Endodermal cell (in vitro differentiated cells): ENCODE measurements at regions not wholly inside any gene's neighbourhood (a gene's known extent, or its start where the extent isn't known, plus 50 kb on each side); places are given as distances from the start of the nearest gene placed in this dataset.

Experiments used
- DNase-seq: peaks from one replicate; pipeline ENCODE4 v3.0.0-alpha.2; 2017
- H3K27ac ChIP-seq: 2 replicates; pipeline ENCODE4 v1.5.1; 2013; ENCODE audit warnings: mild to moderate bottlenecking, low read depth, low read length, moderate library complexity
- H3K27me3 ChIP-seq: 2 replicates; pipeline ENCODE4 v1.6.1; 2013; ENCODE audit warnings: mild to moderate bottlenecking, low read length, moderate library complexity; ENCODE audit not compliant: insufficient read depth, control insufficient read depth, poor library complexity, severe bottlenecking
- H3K36me3 ChIP-seq: 2 replicates; pipeline ENCODE4 v1.7.0; 2013; ENCODE audit warnings: mild to moderate bottlenecking, low read length, moderate library complexity; ENCODE audit not compliant: control insufficient read depth, insufficient read depth
- H3K4me1 ChIP-seq: one replicate; pipeline ENCODE4 v1.7.0; 2013; ENCODE audit warnings: low read length; ENCODE audit not compliant: control insufficient read depth, insufficient read depth
- H3K4me3 ChIP-seq: 2 replicates; pipeline ENCODE4 v1.5.1; 2013; ENCODE audit warnings: mild to moderate bottlenecking, low read length, moderate library complexity
- H3K9ac ChIP-seq: 2 replicates; pipeline ENCODE4 v1.6.1; 2013; ENCODE audit warnings: mild to moderate bottlenecking, low read length, moderate library complexity; ENCODE audit not compliant: poor library complexity, severe bottlenecking; ENCODE audit errors: extremely low read depth
- H3K9me3 ChIP-seq: 2 replicates; pipeline ENCODE4 v1.6.1; 2013; ENCODE audit warnings: mild to moderate bottlenecking, low read length, moderate library complexity; ENCODE audit not compliant: control insufficient read depth
- H3K27ac Mint-ChIP-seq: 2 replicates; pipeline ENCODE4 v1.8.0; 2020; ENCODE audit warnings: mixed read lengths
- H3K27me3 Mint-ChIP-seq: 2 replicates; pipeline ENCODE4 v1.8.0; 2021; ENCODE audit warnings: mild to moderate bottlenecking, mixed read lengths; ENCODE audit not compliant: insufficient read depth
- H3K36me3 Mint-ChIP-seq: 2 replicates; pipeline ENCODE4 v1.8.0; 2020; ENCODE audit warnings: low read depth, mixed read lengths
- H3K4me1 Mint-ChIP-seq: 2 replicates; pipeline ENCODE4 v1.8.0; 2020; ENCODE audit warnings: mixed read lengths
- H3K4me3 Mint-ChIP-seq: 2 replicates; pipeline ENCODE4 v1.8.0; 2020; ENCODE audit warnings: mild to moderate bottlenecking, moderate library complexity, mixed read lengths
- H3K9me3 Mint-ChIP-seq: 2 replicates; pipeline ENCODE4 v1.8.0; 2020; ENCODE audit warnings: mild to moderate bottlenecking, mixed read lengths
- CTCF ChIP-seq: fragments of 200-600 bp; sonication (generic); conservative IDR thresholded peaks from 2 replicates; pipeline ENCODE4 v1.5.0; 2021; ENCODE audit warnings: antibody characterized with exemption, mild to moderate bottlenecking
- WGBS, 2 experiments: methylation state at CpG; one replicate each; pipeline versions ENCODE4 v1.1.5 to v1.1.7; 2013; ENCODE audit warnings: missing lambda C conversion rate in 2 of 2, mixed read lengths in 1 of 2; ENCODE audit not compliant: insufficient coverage in 1 of 2, insufficient read length in 1 of 2; 5-methylcytosine and 5-hydroxymethylcytosine counted together

DNA sequence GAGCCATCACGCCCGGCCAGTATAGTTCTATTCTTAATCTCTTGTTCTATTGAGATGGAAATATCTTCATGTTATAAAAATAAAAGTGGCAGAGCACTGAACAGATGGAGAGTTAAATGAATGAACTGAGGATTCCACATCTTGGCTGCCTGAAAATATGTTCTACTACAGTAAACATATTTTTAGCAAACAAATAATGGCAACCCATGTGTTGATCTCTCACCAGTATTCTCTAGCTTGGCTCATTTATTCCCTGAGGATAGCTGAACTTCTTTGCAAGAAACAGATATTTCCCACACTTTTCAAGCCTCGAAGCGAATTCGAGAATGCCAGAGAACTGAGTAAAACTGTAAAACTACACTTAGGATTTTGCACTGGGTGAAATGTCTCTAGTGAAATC is 58.9 kb downstream of the DIRAS3 start:
- H3K27ac ChIP-seq: no peak overlapping the region
- H3K4me1 Mint-ChIP-seq: no peaks in the 10 kb centered on the region
- 96% methylated on average over 3 to 5 of the region's 5 CpGs for WGBS, 2 experiments
- no peaks in the 10 kb centered on the region for H3K36me3 ChIP-seq
- H3K9me3 Mint-ChIP-seq: peaks cover 6% of the 10 kb centered on the region
- no peaks in the 10 kb centered on the region for H3K4me1 ChIP-seq
- no peaks in the 10 kb centered on the region for H3K36me3 Mint-ChIP-seq
- no peak overlapping the region for H3K4me3 ChIP-seq
- no peak overlapping the region for H3K9ac ChIP-seq
- H3K4me3 Mint-ChIP-seq: no peak overlapping the region
- H3K9me3 ChIP-seq: peaks cover 10% of the 10 kb centered on the region
- H3K27me3 Mint-ChIP-seq: no peaks in the 10 kb centered on the region
- no peak for DNase-seq
- H3K27me3 ChIP-seq: no peaks in the 10 kb centered on the region
- no peak for TF ChIP-seq CTCF
- H3K27ac Mint-ChIP-seq: no peak overlapping the region

DNA sequence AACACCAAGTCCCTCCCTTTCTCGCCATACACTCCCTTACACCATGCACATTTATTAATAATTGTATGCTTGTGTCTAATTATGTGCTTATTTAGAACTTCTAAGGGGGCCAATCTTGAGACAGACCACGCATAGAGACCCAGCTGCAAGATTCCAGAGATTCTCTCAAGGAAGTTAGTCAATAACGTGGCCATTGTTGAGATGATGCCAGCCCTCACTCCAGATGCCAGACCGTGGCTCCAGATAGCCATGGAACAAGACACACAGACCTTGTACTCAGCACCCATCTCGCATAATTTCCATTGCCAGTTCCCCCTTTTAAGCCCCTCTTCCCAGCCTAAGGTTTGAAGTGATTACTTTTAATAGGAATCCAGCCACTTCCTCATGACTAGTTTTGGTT is 62.4 kb downstream of the DIRAS3 start:
- H3K4me3 Mint-ChIP-seq: no peak overlapping the region

DNA sequence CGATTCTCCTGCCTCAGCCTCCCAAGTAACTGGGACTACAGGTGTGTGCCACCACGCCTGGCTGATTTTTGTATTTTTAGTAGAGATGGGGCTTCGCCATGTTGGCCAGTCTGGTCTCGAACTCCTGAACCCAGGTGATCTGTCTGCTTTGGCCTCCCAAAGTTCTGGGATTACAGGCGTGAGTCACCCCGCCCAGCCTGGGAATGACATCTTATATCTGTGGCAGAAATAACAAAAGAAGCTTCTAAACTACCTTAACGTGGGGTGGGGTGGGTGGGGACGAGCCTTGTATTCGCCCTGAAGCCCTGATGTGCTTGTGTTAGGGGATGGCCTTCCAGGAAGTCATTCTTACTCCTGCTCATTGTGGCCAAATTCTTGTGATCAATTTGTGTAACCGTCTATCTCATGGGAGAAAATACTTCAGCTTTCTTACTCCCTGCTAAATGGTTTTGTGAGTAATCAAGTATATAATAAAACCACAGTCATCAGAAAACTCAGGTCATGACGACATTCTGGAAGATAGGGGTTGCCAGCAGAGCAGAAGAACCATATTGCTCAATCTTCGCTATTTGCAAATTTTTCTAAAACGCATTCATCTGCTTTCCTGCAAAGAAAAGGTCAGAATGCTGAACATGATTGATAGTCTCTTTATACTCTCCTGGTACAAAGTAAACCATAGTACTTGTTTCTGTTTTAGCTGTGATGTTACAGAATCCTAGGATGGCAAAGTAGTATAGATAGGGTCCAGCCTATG is 63.2 kb downstream of the DIRAS3 start:
- Histone ChIP-seq H3K36me3 (no peaks in the 10 kb centered on the region), H3K4me3 (no peak overlapping the region), H3K9ac (no peak overlapping the region), H3K27me3 (no peaks in the 10 kb centered on the region), H3K9me3 (no peaks in the 10 kb centered on the region), H3K27ac (no peak overlapping the region), H3K4me1 (no peaks in the 10 kb centered on the region)
- H3K9me3 Mint-ChIP-seq: no peaks in the 10 kb centered on the region
- no peak overlapping the region for H3K4me3 Mint-ChIP-seq
- WGBS, 2 experiments: 93% methylated on average over 5 to 13 of the region's 13 CpGs
- H3K27ac Mint-ChIP-seq: no peak overlapping the region
- DNase-seq: no peak
- no peaks in the 10 kb centered on the region for H3K27me3 Mint-ChIP-seq
- no peak for TF ChIP-seq CTCF
- H3K4me1 Mint-ChIP-seq: no peaks in the 10 kb centered on the region
- H3K36me3 Mint-ChIP-seq: no peaks in the 10 kb centered on the region

More for the DNA sequence above, 62.4 kb downstream of the DIRAS3 start:
- 93 to 97% methylated on average over 3 to 4 of the region's 5 CpGs for WGBS, 2 experiments
- H3K27me3 ChIP-seq: no peaks in the 10 kb centered on the region
- H3K36me3 Mint-ChIP-seq: no peaks in the 10 kb centered on the region
- H3K36me3 ChIP-seq: no peaks in the 10 kb centered on the region
- H3K4me1 Mint-ChIP-seq: no peaks in the 10 kb centered on the region
- no peaks in the 10 kb centered on the region for H3K27me3 Mint-ChIP-seq
- no peaks in the 10 kb centered on the region for H3K4me1 ChIP-seq
- H3K4me3 ChIP-seq: no peak overlapping the region
- H3K9me3 Mint-ChIP-seq: no peaks in the 10 kb centered on the region
- no peak overlapping the region for H3K9ac ChIP-seq
- H3K9me3 ChIP-seq: no peaks in the 10 kb centered on the region
- H3K27ac Mint-ChIP-seq: no peak overlapping the region
- TF ChIP-seq CTCF: no peak
- DNase-seq: no peak
- no peak overlapping the region for H3K27ac ChIP-seq
